SK-N-SH (cell line): ENCODE measurements at regions not wholly inside any gene's neighbourhood (a gene's known extent, or its start where the extent isn't known, plus 50 kb on each side); places are given as distances from the start of the nearest gene placed in this dataset.

Experiments
- CTCF ChIA-PET: fragments of 300-600, 350-600 bp; formaldehyde crosslinking; extraction: SDS; loops from one replicate; lab custom pipeline; 2021; lab: Yijun Ruan, JAX
- POLR2A ChIA-PET: fragments of 350-600 bp; sonication (Branson Sonifier 250); formaldehyde crosslinking; extraction: SDS; loops from one replicate; lab custom pipeline; 2020; ENCODE audit warnings: antibody characterized with exemption, inconsistent platforms; lab: Yijun Ruan, JAX
- DNase-seq: peaks from one replicate; pipeline ENCODE4 v3.0.0; 2012
- H2AFZ ChIP-seq: fragments of 200-600 bp; sonication (generic); 2 replicates; pipeline ENCODE4 v1.8.1; 2016; ENCODE audit warnings: antibody characterized with exemption, mild to moderate bottlenecking, low read depth
- H3F3A ChIP-seq: fragments of 200-600 bp; sonication (generic); replicated peaks from 2 replicates; pipeline ENCODE3; 2016; ENCODE audit warnings: antibody characterized with exemption, mild to moderate bottlenecking; ENCODE audit not compliant: insufficient read depth
- H3K27ac ChIP-seq, 2 experiments: fragments of 200-500 bp in 1 of 2; fragments of 200-600 bp in 1 of 2; sonication (Bioruptor generic) in 1 of 2; sonication (generic), shearing (Covaris generic) in 1 of 2; 2 replicates each; pipeline versions ENCODE4 v1.5.1 to v1.6.1; 2014 to 2016; ENCODE audit warnings: low read depth in 2 of 2, inconsistent platforms in 1 of 2, low read length in 1 of 2, mild to moderate bottlenecking in 1 of 2, mixed read lengths in 1 of 2
- H3K27me3 ChIP-seq: fragments of 200-600 bp; sonication (generic), shearing (Covaris generic); 2 replicates; pipeline ENCODE4 v1.6.1; 2016; ENCODE audit warnings: mixed run types; ENCODE audit not compliant: insufficient read depth
- H3K36me3 ChIP-seq, 2 experiments: fragments of 200-500 bp in 1 of 2; fragments of 200-600 bp in 1 of 2; sonication (Bioruptor generic) in 1 of 2; sonication (generic) in 1 of 2; replicated peaks in 1 of 2; 2 replicates each; pipeline versions ENCODE3 to v1.5.1; 2014 to 2016; ENCODE audit warnings: low read length in 1 of 2, mild to moderate bottlenecking in 1 of 2; ENCODE audit not compliant: insufficient read depth in 2 of 2, control insufficient read depth in 1 of 2
- H3K4me1 ChIP-seq, 2 experiments: fragments of 200-500 bp in 1 of 2; fragments of 200-600 bp in 1 of 2; sonication (Bioruptor generic) in 1 of 2; sonication (generic), shearing (Covaris generic) in 1 of 2; 2 replicates each; pipeline versions ENCODE4 v1.5.1 to v1.6.1; 2014 to 2016; ENCODE audit warnings: low read depth in 1 of 2, low read length in 1 of 2, mixed run types in 1 of 2; ENCODE audit not compliant: insufficient read depth in 2 of 2, control insufficient read depth in 1 of 2
- H3K4me2 ChIP-seq: fragments of 200-600 bp; sonication (generic), shearing (Covaris generic); 2 replicates; pipeline ENCODE4 v1.6.1; 2017; ENCODE audit warnings: mixed run types
- H3K4me3 ChIP-seq, 2 experiments: fragments of 200-500 bp in 1 of 2; fragments of 200-600 bp in 1 of 2; sonication (Bioruptor generic) in 1 of 2; sonication (generic), shearing (Covaris generic) in 1 of 2; 2 replicates each; pipeline versions ENCODE4 v1.5.1 to v1.8.1; 2014 to 2016; ENCODE audit warnings: low read depth in 2 of 2, inconsistent platforms in 1 of 2, low read length in 1 of 2, mild to moderate bottlenecking in 1 of 2, mixed read lengths in 1 of 2, moderate library complexity in 1 of 2
- H3K79me2 ChIP-seq: fragments of 200-600 bp; sonication (generic); 2 replicates; pipeline ENCODE4 v1.8.1; 2017; ENCODE audit warnings: mild to moderate bottlenecking; ENCODE audit not compliant: insufficient read depth
- H3K9ac ChIP-seq: fragments of 200-600 bp; sonication (generic); 2 replicates; pipeline ENCODE4 v1.6.1; 2017; ENCODE audit warnings: mixed run types
- H3K9me2 ChIP-seq: fragments of 200-600 bp; sonication (generic); 2 replicates; pipeline ENCODE4 v1.6.1; 2017; ENCODE audit warnings: mixed run types
- H3K9me3 ChIP-seq: fragments of 200-600 bp; sonication (generic); 2 replicates; pipeline ENCODE4 v1.6.1; 2017; ENCODE audit warnings: mixed run types, mild to moderate bottlenecking, moderate library complexity
- H4K20me1 ChIP-seq: fragments of 200-600 bp; sonication (generic); 2 replicates; pipeline ENCODE4 v1.6.1; 2017; ENCODE audit warnings: mild to moderate bottlenecking, mixed run types; ENCODE audit not compliant: insufficient read depth
- CHD2 ChIP-seq: fragments of 150-350 bp; IDR thresholded peaks from 2 replicates; pipeline ENCODE4 v1.6.1; 2018; ENCODE audit warnings: low read length; ENCODE audit not compliant: partially characterized antibody
- EP300 ChIP-seq, 2 experiments: IDR thresholded peaks; 2 replicates each; pipeline versions ENCODE4 v1.4.0 to v1.6.1; 2012; ENCODE audit warnings: borderline replicate concordance in 1 of 2, low read depth in 1 of 2, low read length in 1 of 2
- FOXM1 ChIP-seq: IDR thresholded peaks from 2 replicates; pipeline ENCODE4 v1.4.0; 2012; ENCODE audit warnings: low read depth, mild to moderate bottlenecking
- MAX ChIP-seq: IDR thresholded peaks from 2 replicates; pipeline ENCODE4 v1.4.0; 2012; ENCODE audit warnings: low read depth
- NFIC ChIP-seq: IDR thresholded peaks from 2 replicates; pipeline ENCODE4 v1.4.0; 2012; ENCODE audit warnings: borderline replicate concordance
- PBX3 ChIP-seq: IDR thresholded peaks from 2 replicates; pipeline ENCODE4; 2012
- POLR2AphosphoS5 ChIP-seq: IDR thresholded peaks from 2 replicates; pipeline ENCODE4 v1.6.1; 2012; ENCODE audit warnings: low read depth, low read length
- RFX5 ChIP-seq: IDR thresholded peaks from 2 replicates; pipeline ENCODE4 v1.6.1; 2012; ENCODE audit warnings: mild to moderate bottlenecking, improper control_type of control experiment, low read length
- SIN3A ChIP-seq: IDR thresholded peaks from 2 replicates; pipeline ENCODE4 v1.6.1; 2012; ENCODE audit warnings: low read depth, mild to moderate bottlenecking, low read length, moderate library complexity, borderline replicate concordance
- TCF12 ChIP-seq: IDR thresholded peaks from 2 replicates; pipeline ENCODE4 v1.4.0; 2012
- TEAD4 ChIP-seq: IDR thresholded peaks from 2 replicates; pipeline ENCODE4 v1.4.0; 2012; ENCODE audit warnings: mild to moderate bottlenecking, borderline replicate concordance; ENCODE audit not compliant: insufficient read depth
- WGBS: methylation state at CpG from one replicate; pipeline ENCODE4 v1.1.6; 2017; ENCODE audit warnings: low lambda C conversion rate; 5-methylcytosine and 5-hydroxymethylcytosine counted together
- TF ChIP-seq, protein P1 (sequence below): IDR thresholded peaks from 2 replicates; pipeline ENCODE4 v1.4.0; 2012; ENCODE audit warnings: low read depth, borderline replicate concordance
- TF ChIP-seq, protein P2 (sequence below): fragments of 150-350 bp; IDR thresholded peaks from 2 replicates; pipeline ENCODE4 v1.6.1; 2016; ENCODE audit warnings: mild to moderate bottlenecking, low read depth, low read length
- TF ChIP-seq, protein P3 (sequence below): fragments of 200-600 bp; sonication (generic); IDR thresholded peaks from 2 replicates; pipeline ENCODE4 v1.6.1; 2017; ENCODE audit warnings: antibody characterized with exemption, mild to moderate bottlenecking, moderate library complexity
- TF ChIP-seq, protein P4 (sequence below): IDR thresholded peaks from 2 replicates; pipeline ENCODE4 v1.4.0; 2012; ENCODE audit warnings: low read depth, borderline replicate concordance

DNA sequence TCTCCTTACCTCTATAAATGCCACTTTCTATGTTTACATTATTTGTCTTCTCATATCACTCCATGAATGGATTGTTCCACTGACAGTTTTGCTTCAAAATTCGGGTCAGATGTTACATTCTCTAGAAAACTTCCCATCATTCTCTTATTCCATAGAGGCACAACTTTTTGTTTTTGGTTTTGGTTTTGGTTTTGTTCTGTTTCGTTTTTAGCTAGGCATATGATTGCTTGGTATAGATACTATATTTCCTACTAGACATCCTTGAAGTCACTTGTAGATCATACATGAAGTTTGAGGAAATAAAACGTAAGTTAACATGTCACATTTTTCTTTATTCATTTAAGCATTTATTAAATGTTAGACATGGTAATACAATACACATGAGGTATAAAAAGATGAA, 961.0 kb downstream of the PCDH18 start (continued):
- TF ChIP-seq, protein P1, sequence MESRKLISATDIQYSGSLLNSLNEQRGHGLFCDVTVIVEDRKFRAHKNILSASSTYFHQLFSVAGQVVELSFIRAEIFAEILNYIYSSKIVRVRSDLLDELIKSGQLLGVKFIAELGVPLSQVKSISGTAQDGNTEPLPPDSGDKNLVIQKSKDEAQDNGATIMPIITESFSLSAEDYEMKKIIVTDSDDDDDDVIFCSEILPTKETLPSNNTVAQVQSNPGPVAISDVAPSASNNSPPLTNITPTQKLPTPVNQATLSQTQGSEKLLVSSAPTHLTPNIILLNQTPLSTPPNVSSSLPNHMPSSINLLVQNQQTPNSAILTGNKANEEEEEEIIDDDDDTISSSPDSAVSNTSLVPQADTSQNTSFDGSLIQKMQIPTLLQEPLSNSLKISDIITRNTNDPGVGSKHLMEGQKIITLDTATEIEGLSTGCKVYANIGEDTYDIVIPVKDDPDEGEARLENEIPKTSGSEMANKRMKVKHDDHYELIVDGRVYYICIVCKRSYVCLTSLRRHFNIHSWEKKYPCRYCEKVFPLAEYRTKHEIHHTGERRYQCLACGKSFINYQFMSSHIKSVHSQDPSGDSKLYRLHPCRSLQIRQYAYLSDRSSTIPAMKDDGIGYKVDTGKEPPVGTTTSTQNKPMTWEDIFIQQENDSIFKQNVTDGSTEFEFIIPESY: no peak

GRCh38 chr4:136562834-136563233, 969.5 kb downstream of the PCDH18 start:
- H3K4me3 ChIP-seq: no peak overlapping the region
- H3F3A ChIP-seq: no peaks in the 10 kb centered on the region
- no peaks in the 10 kb centered on the region for H4K20me1 ChIP-seq
- TF ChIP-seq SIN3A (no peak), TCF12 (no peak), CHD2 (no peak), MAX (no peak), POLR2AphosphoS5 (no peak), RFX5 (no peak), PBX3 (no peak), FOXM1 (no peak), TEAD4 (no peak), EP300 (IDR thresholded peaks at IDR 0.05; ENCODE audit: borderline replicate concordance in 1 of 2, low read depth in 1 of 2, low read length in 1 of 2) (no peak), NFIC (no peak)
- TF ChIP-seq, protein P2, sequence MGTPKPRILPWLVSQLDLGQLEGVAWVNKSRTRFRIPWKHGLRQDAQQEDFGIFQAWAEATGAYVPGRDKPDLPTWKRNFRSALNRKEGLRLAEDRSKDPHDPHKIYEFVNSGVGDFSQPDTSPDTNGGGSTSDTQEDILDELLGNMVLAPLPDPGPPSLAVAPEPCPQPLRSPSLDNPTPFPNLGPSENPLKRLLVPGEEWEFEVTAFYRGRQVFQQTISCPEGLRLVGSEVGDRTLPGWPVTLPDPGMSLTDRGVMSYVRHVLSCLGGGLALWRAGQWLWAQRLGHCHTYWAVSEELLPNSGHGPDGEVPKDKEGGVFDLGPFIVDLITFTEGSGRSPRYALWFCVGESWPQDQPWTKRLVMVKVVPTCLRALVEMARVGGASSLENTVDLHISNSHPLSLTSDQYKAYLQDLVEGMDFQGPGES: no peak
- TF ChIP-seq, protein P3, sequence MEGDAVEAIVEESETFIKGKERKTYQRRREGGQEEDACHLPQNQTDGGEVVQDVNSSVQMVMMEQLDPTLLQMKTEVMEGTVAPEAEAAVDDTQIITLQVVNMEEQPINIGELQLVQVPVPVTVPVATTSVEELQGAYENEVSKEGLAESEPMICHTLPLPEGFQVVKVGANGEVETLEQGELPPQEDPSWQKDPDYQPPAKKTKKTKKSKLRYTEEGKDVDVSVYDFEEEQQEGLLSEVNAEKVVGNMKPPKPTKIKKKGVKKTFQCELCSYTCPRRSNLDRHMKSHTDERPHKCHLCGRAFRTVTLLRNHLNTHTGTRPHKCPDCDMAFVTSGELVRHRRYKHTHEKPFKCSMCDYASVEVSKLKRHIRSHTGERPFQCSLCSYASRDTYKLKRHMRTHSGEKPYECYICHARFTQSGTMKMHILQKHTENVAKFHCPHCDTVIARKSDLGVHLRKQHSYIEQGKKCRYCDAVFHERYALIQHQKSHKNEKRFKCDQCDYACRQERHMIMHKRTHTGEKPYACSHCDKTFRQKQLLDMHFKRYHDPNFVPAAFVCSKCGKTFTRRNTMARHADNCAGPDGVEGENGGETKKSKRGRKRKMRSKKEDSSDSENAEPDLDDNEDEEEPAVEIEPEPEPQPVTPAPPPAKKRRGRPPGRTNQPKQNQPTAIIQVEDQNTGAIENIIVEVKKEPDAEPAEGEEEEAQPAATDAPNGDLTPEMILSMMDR: no peak
- TF ChIP-seq, protein P4, sequence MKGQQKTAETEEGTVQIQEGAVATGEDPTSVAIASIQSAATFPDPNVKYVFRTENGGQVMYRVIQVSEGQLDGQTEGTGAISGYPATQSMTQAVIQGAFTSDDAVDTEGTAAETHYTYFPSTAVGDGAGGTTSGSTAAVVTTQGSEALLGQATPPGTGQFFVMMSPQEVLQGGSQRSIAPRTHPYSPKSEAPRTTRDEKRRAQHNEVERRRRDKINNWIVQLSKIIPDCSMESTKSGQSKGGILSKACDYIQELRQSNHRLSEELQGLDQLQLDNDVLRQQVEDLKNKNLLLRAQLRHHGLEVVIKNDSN: no peak
- POLR2A ChIA-PET: no interaction called here
- H2AFZ ChIP-seq: no peak overlapping the region
- no peak for DNase-seq
- H3K4me1 ChIP-seq: no peaks in the 10 kb centered on the region
- H3K9me2 ChIP-seq: no peaks in the 10 kb centered on the region
- no peaks in the 10 kb centered on the region for H3K27me3 ChIP-seq
- 56% methylated on average over 1 of the region's 1 CpG for WGBS
- no peak overlapping the region for H3K27ac ChIP-seq
- no peak overlapping the region for H3K9ac ChIP-seq
- H3K4me2 ChIP-seq: no peak overlapping the region
- H3K9me3 ChIP-seq: no peaks in the 10 kb centered on the region
- no peaks in the 10 kb centered on the region for H3K36me3 ChIP-seq
- CTCF ChIA-PET: no interaction called here
- no peaks in the 10 kb centered on the region for H3K79me2 ChIP-seq
